ENCODE measurements at regions not wholly inside any gene's neighbourhood (a gene's known extent, or its start where the extent isn't known, plus 50 kb on each side); places are given as distances from the start of the nearest gene placed in this dataset.
A peak's percentile ranks its signal among the peaks of the same experiment; 100 is the strongest.
"Not testable (repeated sequence)": the region's sequence is repeated elsewhere in the genome, so short reads cannot be mapped to it uniquely, and the experiment has no call there.

DNA sequence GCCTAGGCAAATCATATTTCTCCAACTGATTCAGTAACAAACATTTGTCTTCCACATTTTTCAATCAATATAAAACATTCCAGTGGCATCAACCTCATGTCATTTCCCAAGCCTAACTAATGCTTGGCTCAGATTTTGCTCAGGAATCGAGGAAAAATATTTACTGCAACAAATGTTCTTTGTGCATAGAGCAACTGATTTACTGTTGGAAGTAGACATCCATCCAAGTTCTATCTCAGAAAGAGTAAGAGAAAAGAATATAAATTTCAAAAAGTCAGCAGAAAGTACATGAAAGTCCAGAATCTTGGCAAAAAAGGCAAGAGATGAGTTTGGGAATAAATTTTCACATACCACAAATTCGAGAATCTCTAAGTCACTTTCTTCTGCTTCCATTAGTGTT is 2245.0 kb upstream of the RAG2 start:
- no peak for DNase-seq

DNA sequence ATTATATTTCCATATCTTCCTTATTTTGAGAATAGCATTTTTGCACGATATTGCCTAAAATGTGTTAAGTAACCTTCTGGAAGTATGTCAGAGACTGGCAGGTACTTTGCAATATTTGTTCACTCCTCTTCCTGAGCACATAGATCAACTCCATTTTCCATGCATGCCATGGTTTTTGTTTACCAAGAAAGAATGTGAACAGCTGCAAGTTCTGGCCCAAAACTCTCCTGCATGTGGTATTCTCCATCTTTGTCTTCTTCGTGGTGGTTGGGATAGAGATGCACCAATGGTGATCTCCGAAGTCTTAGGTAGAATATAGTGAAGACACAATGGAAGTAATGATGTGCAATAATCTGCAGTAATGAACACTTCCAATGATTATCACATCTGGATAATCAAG is 2241.0 kb upstream of the RAG2 start:
- no peak for DNase-seq

GRCh38 chr11:38835966-38836365 is 2237.9 kb upstream of the RAG2 start:
- DNase-seq: no peak

- DNase-seq: no peak
Observed at GRCh38 chr11:38824573-38824972, 2226.5 kb upstream of the RAG2 start.

- not testable (repeated sequence) for DNase-seq
Observed at GRCh38 chr11:38821786-38822185, 2223.8 kb upstream of the RAG2 start.

GRCh38 chr11:38819981-38820380 is 2221.9 kb upstream of the RAG2 start:
- no peak for DNase-seq

DNA sequence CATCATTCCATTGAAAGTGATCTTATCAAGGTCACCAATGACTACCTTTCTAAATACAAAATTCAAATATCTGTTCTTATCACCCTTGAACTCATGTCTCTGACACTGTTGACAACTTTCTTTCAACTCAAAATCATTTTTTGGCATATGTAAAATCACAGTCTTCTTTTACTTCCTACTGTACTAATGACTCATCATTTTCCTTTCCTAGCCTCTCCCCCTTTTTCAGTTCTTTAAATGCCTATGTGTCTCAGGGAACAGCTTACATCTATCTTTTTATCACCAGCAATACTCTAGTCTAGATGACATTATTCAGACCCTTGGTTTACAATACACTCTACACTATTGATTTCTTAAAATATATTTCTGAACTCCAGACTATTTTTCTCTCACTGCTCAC is 2220.7 kb upstream of the RAG2 start:
- no peak for DNase-seq

GRCh38 chr11:38814670-38815069 is 2216.6 kb upstream of the RAG2 start:
- no peak for DNase-seq

DNA sequence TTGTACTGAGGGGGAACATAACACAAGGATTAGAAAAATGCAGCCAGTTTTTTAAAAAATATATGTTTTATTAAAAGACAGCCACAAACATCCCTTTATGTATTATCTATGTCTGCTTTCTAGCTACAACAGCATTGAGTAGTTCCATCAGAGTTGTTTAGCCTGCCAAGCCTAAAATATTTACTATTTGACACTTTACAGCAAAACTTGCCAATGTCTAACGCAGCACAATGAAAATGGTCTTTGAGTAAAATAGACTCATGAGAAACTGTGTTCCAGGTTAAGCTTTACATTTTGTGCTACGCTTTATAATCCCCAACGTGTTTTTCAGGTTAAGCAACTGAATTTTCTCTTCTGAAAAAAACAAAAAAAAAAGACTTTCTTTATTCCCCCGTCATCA is 2211.5 kb upstream of the RAG2 start:
- no peak for DNase-seq

GRCh38 chr11:38796281-38796680 is 2198.2 kb upstream of the RAG2 start:
- DNase-seq: no peak

GRCh38 chr11:38795027-38795426 is 2197.0 kb upstream of the RAG2 start:
- no peak for DNase-seq

GRCh38 chr11:38791346-38791961 is 2193.4 kb upstream of the RAG2 start:
- peak; percentile 37 to 44 for DNase-seq

- DNase-seq: no peak
Observed at GRCh38 chr11:38788561-38788960, 2190.5 kb upstream of the RAG2 start.

GRCh38 chr11:38784164-38784563 is 2186.1 kb upstream of the RAG2 start:
- DNase-seq: no peak

- no peak for DNase-seq
Observed at GRCh38 chr11:38766796-38767195, 2168.8 kb upstream of the RAG2 start.

- no peak for DNase-seq
Observed at GRCh38 chr11:38759394-38759793, 2161.4 kb upstream of the RAG2 start.

DNA sequence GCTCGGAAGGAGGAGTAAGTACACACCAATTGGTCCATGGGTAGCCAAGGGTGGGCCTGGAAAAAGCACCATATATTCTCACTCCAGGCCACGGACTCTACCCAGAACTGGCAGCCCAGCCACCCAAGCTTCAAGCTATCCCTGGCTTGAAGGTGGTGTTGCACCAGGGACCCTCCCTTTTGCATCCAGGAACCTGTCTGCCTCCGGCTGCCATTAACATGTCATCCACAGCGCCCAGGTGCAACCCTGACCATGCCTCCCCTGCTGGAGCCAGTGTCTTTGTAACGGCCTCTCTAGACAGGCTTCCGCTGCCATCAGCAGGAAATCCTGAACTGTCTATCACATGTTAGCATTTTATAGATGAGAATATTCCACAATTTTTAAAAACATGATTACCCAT is 2158.5 kb upstream of the RAG2 start:
- no peak for DNase-seq

- no peak for DNase-seq
Observed at GRCh38 chr11:38751421-38751820, 2153.4 kb upstream of the RAG2 start.

- DNase-seq: not testable (repeated sequence)
Observed at GRCh38 chr11:38746516-38746915, 2148.5 kb upstream of the RAG2 start.

GRCh38 chr11:38723361-38723760 is 2125.3 kb upstream of the RAG2 start:
- no peak for DNase-seq

DNA sequence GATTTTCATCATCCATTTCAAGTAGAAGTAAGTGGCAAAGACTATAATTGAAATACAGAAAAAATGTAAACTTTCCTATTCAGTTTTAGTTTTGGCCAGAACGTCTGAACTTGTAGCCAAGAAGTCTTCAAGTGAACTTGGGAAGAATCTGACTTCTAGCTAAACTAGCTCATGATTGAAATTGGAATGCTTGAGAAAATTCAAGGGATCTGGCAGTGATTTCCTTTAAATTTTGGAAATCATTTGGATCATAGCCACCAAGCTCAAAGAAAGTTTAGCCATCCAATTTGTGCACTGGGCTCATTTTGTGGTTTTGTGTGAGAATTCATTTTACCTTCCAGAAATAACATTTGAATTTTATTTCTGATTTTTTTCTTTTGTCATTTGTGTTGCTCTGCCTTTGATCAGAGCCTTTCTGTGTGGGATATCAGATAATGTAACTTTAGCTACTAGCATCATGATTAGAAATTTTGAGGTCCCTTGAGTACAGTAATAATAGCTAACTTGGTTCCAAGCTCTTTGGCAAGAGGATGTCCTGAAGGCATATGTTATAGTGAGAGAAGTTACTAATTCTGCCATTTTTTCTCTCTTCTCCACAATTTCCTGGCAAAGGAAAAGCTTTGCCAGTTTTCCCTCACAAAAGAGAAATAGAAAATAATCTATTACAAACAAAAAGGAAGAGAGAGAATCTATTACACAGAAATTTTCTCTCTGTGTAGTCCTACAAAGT is 2123.7 kb upstream of the RAG2 start:
- no peak for DNase-seq

- no peak for DNase-seq
Observed at GRCh38 chr11:38718659-38719058, 2120.6 kb upstream of the RAG2 start.

- no peak for DNase-seq
Observed at GRCh38 chr11:38718049-38718448, 2120.0 kb upstream of the RAG2 start.

GRCh38 chr11:38711110-38711509 is 2113.1 kb upstream of the RAG2 start:
- no peak for DNase-seq

DNA sequence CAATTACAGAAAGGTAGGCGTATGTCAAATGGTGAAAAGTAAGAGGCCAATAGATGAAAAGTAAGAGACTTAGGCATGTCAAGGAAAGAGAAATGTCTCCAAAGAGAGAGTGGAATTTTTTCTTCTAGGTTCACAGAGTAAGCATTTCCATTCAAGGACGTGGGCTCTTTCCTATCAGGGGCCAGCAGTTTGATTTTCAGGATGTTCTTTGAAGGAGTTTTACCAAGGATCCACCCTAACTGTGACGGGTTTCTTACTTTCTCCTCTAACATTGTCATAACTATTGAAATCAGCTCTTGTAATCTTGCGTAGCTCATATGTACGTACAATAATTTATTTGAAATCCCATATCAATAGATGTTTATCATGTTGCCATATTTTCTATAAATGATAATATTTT is 2112.2 kb upstream of the RAG2 start:
- no peak for DNase-seq

Data from NCI-H1930 (cell line).